ENCODE measurements at regions not wholly inside any gene's neighbourhood (a gene's known extent, or its start where the extent isn't known, plus 50 kb on each side); places are given as distances from the start of the nearest gene placed in this dataset.

DNA sequence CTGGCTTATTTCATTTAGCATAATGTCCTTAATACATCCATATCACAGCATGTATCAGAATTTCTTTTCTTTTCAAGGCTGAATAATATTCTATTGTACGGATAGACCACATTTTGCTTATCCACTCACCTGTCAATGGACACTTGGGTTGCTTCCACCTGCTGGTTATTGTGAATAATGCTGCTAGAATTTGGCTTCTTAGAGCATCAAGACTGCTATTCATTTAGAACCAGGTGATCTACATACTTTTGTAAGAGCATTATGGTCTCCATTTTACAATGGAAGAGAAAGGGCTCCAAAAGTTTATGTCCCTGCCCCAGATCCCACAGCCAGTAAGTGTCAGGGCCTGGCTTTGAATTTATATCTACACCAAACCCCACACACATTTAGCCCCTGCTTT is 100.7 kb upstream of the CD82 start:
- H3K4me3 ChIP-seq (ENCODE audit: low read length), result no peak overlapping the region
- peak; percentile 9 for TF ChIP-seq CTCF (IDR thresholded peaks at IDR 0.05; ENCODE audit: insufficient read depth, low read depth, low read length, missing control alignments)
- peak; percentile 22 for DNase-seq (ENCODE audit: low read depth)

- DNase-seq (ENCODE audit: low read depth), result no peak
These were observed 98.8 kb upstream of the CD82 start for GRCh38 chr11:44466531-44467205.

DNA sequence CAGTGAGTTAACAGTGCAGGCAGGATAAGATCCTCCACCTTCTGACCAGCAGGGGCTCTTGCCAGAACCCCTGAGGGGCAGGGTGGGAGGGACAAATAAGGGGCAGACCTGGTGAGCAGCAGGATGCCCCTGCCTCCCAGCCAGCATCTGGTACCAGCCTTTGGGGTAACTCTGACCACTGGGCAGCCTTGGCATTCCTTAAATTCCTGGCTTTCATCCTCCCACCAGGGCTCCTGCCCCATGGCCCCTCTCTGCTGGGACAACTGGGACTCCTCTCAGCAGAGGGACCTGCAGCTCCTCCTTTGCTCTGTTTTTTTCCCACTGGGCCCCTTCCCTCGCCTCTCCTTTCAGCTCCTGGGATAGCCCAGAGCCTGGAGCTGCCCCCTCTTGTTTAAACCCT is 98.0 kb upstream of the CD82 start:
- H3K4me3 ChIP-seq (ENCODE audit: low read length), result no peak overlapping the region
- no peak for TF ChIP-seq CTCF (IDR thresholded peaks at IDR 0.05; ENCODE audit: insufficient read depth, low read depth, low read length, missing control alignments)
- no peak for DNase-seq (ENCODE audit: low read depth)

More at GRCh38 chr11:44466531-44467205, 98.8 kb upstream of the CD82 start:
- H3K4me3 ChIP-seq (ENCODE audit: low read length), result no peak overlapping the region
- no peak for TF ChIP-seq CTCF (IDR thresholded peaks at IDR 0.05; ENCODE audit: insufficient read depth, low read depth, low read length, missing control alignments)

- H3K4me3 ChIP-seq (ENCODE audit: low read length), result no peak overlapping the region
- no peak for TF ChIP-seq CTCF (IDR thresholded peaks at IDR 0.05; ENCODE audit: insufficient read depth, low read depth, low read length, missing control alignments)
- DNase-seq (ENCODE audit: low read depth), result no peak
These were observed 97.5 kb upstream of the CD82 start for GRCh38 chr11:44467931-44468330.

GRCh38 chr11:44468345-44468988 is 97.0 kb upstream of the CD82 start:
- no peak for DNase-seq (ENCODE audit: low read depth)
- H3K4me3 ChIP-seq (ENCODE audit: low read length), result no peak overlapping the region
- TF ChIP-seq CTCF (IDR thresholded peaks at IDR 0.05; ENCODE audit: insufficient read depth, low read depth, low read length, missing control alignments), result no peak

GRCh38 chr11:44469412-44469811 is 96.1 kb upstream of the CD82 start:
- no peak for TF ChIP-seq CTCF (IDR thresholded peaks at IDR 0.05; ENCODE audit: insufficient read depth, low read depth, low read length, missing control alignments)
- DNase-seq (ENCODE audit: low read depth), result no peak
- H3K4me3 ChIP-seq (ENCODE audit: low read length), result no peak overlapping the region

GRCh38 chr11:44470854-44471253 is 94.6 kb upstream of the CD82 start:
- no peak overlapping the region for H3K4me3 ChIP-seq (ENCODE audit: low read length)

More at GRCh38 chr11:44470854-44471253, 94.6 kb upstream of the CD82 start:
- no peak for TF ChIP-seq CTCF (IDR thresholded peaks at IDR 0.05; ENCODE audit: insufficient read depth, low read depth, low read length, missing control alignments)
- DNase-seq (ENCODE audit: low read depth), result no peak

Data from epithelial cell of esophagus (primary cell).